K562 (cell line): ENCODE measurements at regions not wholly inside any gene's neighbourhood (a gene's known extent, or its start where the extent isn't known, plus 50 kb on each side); places are given as distances from the start of the nearest gene placed in this dataset.

Experiments used
- ATAC-seq: fragments of 200-7000 bp; cut with Tn5 transposase; 3 replicates; pipeline ENCODE4 v1.9.1; 2020; ENCODE audit warnings: moderate library complexity
- BruUV-seq: library from RNA; stranded (reverse); fragments of 400-500 nt; replicated peaks from 2 replicates; lab custom pipeline; 2021; lab: Mats Ljungman, UMichigan
- CTCF ChIA-PET: fragments of 300-600 bp; formaldehyde crosslinking; extraction: SDS; loops from one replicate; lab custom pipeline; 2021; ENCODE audit warnings: low intra/inter-chr PET ratio; lab: Yijun Ruan, JAX
- POLR2A ChIA-PET: fragments of 300-600, 350-650 bp; sonication (Branson Sonifier 250); formaldehyde crosslinking; extraction: SDS; loops from one replicate; lab custom pipeline; 2021; ENCODE audit warnings: antibody characterized with exemption, inconsistent platforms; lab: Yijun Ruan, JAX
- DNase-seq, 4 experiments: peaks; one replicate each; pipeline versions ENCODE4 v3.0.0 to v3.0.0-alpha.2; 2011 to 2018; ENCODE audit warnings: low spot score in 3 of 4, mixed read lengths in 3 of 4; ENCODE audit errors: extremely low read depth in 1 of 4
- FAIRE-seq: peaks from 2 replicates; lab custom pipeline; 2011; peaks lifted over from hg19 to GRCh38; lab: Jason Lieb, UNC
- H2AFZ ChIP-seq: 2 replicates; pipeline ENCODE4 v1.6.0; 2011; ENCODE audit warnings: low read depth, low read length, control low read depth, inconsistent platforms
- H3K27ac ChIP-seq: fragments of 200-600 bp; 3 replicates; pipeline ENCODE4 v1.8.0; 2011; ENCODE audit warnings: low read depth, mild to moderate bottlenecking, control low read depth, inconsistent platforms, low read length, moderate library complexity, mixed read lengths; ENCODE audit errors: extremely low read depth
- H3K27me3 ChIP-seq, 2 experiments: fragments of 300-600 bp in 1 of 2; 2 replicates in 1 of 2; 3 replicates in 1 of 2; pipeline versions ENCODE4 v1.6.0 to v1.8.0; 2011; ENCODE audit warnings: inconsistent platforms in 2 of 2, low read length in 2 of 2, mild to moderate bottlenecking in 1 of 2, mixed read lengths in 1 of 2, moderate library complexity in 1 of 2; ENCODE audit not compliant: control insufficient read depth in 2 of 2, insufficient read depth in 2 of 2
- H3K36me3 ChIP-seq: fragments of 300-600 bp; 3 replicates; pipeline ENCODE4 v1.8.0; 2011; ENCODE audit warnings: mild to moderate bottlenecking, low read length, inconsistent platforms; ENCODE audit not compliant: control insufficient read depth, insufficient read depth
- H3K4me1 ChIP-seq, 2 experiments: fragments of 200-600 bp in 1 of 2; replicated peaks in 1 of 2; 2 replicates in 1 of 2; 3 replicates in 1 of 2; pipeline versions ENCODE4 v1.5.1 to v1.8.0; 2011; ENCODE audit warnings: inconsistent platforms in 2 of 2, low read length in 2 of 2, mild to moderate bottlenecking in 1 of 2, mixed read lengths in 1 of 2, moderate library complexity in 1 of 2; ENCODE audit not compliant: control insufficient read depth in 2 of 2, insufficient read depth in 2 of 2
- H3K4me2 ChIP-seq: 2 replicates; pipeline ENCODE4 v1.6.1; 2011; ENCODE audit warnings: low read length, control low read depth, inconsistent platforms, mixed read lengths; ENCODE audit not compliant: insufficient read depth
- H3K4me3 ChIP-seq: fragments of 200-600 bp; sonication (generic), shearing (Covaris generic); 2 replicates; pipeline ENCODE4 v1.5.1; 2016; ENCODE audit warnings: control low read depth, inconsistent platforms
- H3K79me2 ChIP-seq: fragments of 200-600 bp; 3 replicates; pipeline ENCODE4 v1.8.0; 2011; ENCODE audit warnings: low read length, inconsistent platforms; ENCODE audit not compliant: control insufficient read depth, insufficient read depth
- H3K9ac ChIP-seq, 2 experiments: 2 replicates each; pipeline versions ENCODE4 v1.6.0 to v1.6.1; 2011; ENCODE audit warnings: low read depth in 2 of 2, low read length in 2 of 2, control low read depth in 1 of 2, inconsistent platforms in 1 of 2, mild to moderate bottlenecking in 1 of 2, mixed read lengths in 1 of 2; ENCODE audit not compliant: insufficient read depth in 1 of 2
- H3K9me1 ChIP-seq: one replicate; pipeline ENCODE4 v1.6.0; 2011; ENCODE audit warnings: inconsistent platforms, mild to moderate bottlenecking, low read length, moderate library complexity; ENCODE audit not compliant: control insufficient read depth, insufficient read depth
- H3K9me3 ChIP-seq: replicated peaks from 2 replicates; pipeline ENCODE4 v1.5.1; 2011; ENCODE audit warnings: low read depth, low read length, inconsistent platforms; ENCODE audit not compliant: control insufficient read depth, insufficient read depth
- H4K20me1 ChIP-seq: replicated peaks from 2 replicates; pipeline ENCODE4 v1.6.1; 2011; ENCODE audit warnings: low read length, inconsistent platforms, mixed read lengths; ENCODE audit not compliant: control insufficient read depth, insufficient read depth
- ATF4 ChIP-seq: fragments of 450-650 bp; formaldehyde crosslinking; IDR thresholded peaks from 2 replicates; pipeline ENCODE4 v1.4.0; 2022; ENCODE audit warnings: mild to moderate bottlenecking, moderate library complexity
- BRF2 ChIP-seq: IDR thresholded peaks from 3 replicates; pipeline ENCODE4 v1.6.1; 2011; ENCODE audit warnings: borderline replicate concordance, mild to moderate bottlenecking; ENCODE audit not compliant: insufficient read length, insufficient read depth
- CTCFL ChIP-seq: IDR thresholded peaks from 2 replicates; pipeline ENCODE4 v1.6.1; 2011; ENCODE audit warnings: borderline replicate concordance, low read depth, mild to moderate bottlenecking, moderate library complexity, low read length; ENCODE audit not compliant: insufficient read depth, poor library complexity, severe bottlenecking
- ELF2 ChIP-seq: fragments of 250-450 bp; sonication (Bioruptor Pico); IDR thresholded peaks from 2 replicates; pipeline ENCODE4 v1.5.0; 2021; ENCODE audit warnings: mild to moderate bottlenecking
- ETV1 ChIP-seq: fragments of 450-650 bp; conservative IDR thresholded peaks from 2 replicates; pipeline ENCODE4 v1.6.1; 2016; ENCODE audit warnings: missing genetic modification characterization, control low read depth, low read depth, missing compliant biosample characterization
- HNRNPUL1 ChIP-seq: fragments of 200-400 bp; formaldehyde crosslinking; IDR thresholded peaks from 2 replicates; pipeline ENCODE4 v1.6.1; 2017; ENCODE audit warnings: low read length
- REST ChIP-seq, 2 experiments: fragments of 450-650 bp; formaldehyde crosslinking in 1 of 2; IDR thresholded peaks; 2 replicates each; pipeline versions ENCODE4 v1.4.0 to v1.6.1; 2014 to 2020; ENCODE audit warnings: mild to moderate bottlenecking in 2 of 2, borderline replicate concordance in 1 of 2, low read depth in 1 of 2
- SMAD1 ChIP-seq: fragments of 150-350 bp; IDR thresholded peaks from 2 replicates; pipeline ENCODE4 v1.6.1; 2014; ENCODE audit warnings: low read length, low read depth; ENCODE audit not compliant: partially characterized antibody
- YY1 ChIP-seq, 3 experiments: IDR thresholded peaks; 2 replicates each; pipeline ENCODE4 v1.6.1; 2011; ENCODE audit warnings: low read length in 2 of 3, mild to moderate bottlenecking in 2 of 3, moderate library complexity in 2 of 3, borderline replicate concordance in 1 of 3, control low read depth in 1 of 3, low read depth in 1 of 3; ENCODE audit not compliant: insufficient read depth in 3 of 3, insufficient replicate concordance in 2 of 3, control insufficient read depth in 1 of 3, insufficient read length in 1 of 3; ENCODE audit errors: extremely low read depth in 1 of 3
- WGBS: fragments of 100-300 bp; shearing (Covaris generic); methylation state at CpG from one replicate; pipeline ENCODE4 v1.1.6; 2016; ENCODE audit warnings: low coverage, mixed read lengths; ENCODE audit not compliant: insufficient coverage; ENCODE audit errors: missing lambda C conversion rate; 5-methylcytosine and 5-hydroxymethylcytosine counted together
- in situ Hi-C: fragments of 300-500 bp; cut with MboI; formaldehyde crosslinking; loops from 4 replicates; pipeline ENCODE4 v1.15.0; 2018; ENCODE audit warnings: inconsistent platforms, mixed read lengths
- intact Hi-C: fragments of 100-400 bp; cut with micrococcal nuclease; formaldehyde crosslinking; loops from 2 replicates; pipeline ENCODE4 v1.14.2; 2022

- POLR2A ChIA-PET: no interaction called here
- FAIRE-seq: no peak
- Histone ChIP-seq H4K20me1 (no peaks in the 10 kb centered on the region), H3K4me2 (no peak overlapping the region), H3K4me3 (no peak overlapping the region), H3K9me3 (no peaks in the 10 kb centered on the region), H3K36me3 (no peaks in the 10 kb centered on the region), H3K9me1 (no peaks in the 10 kb centered on the region), H3K4me1 (no peaks in the 10 kb centered on the region), H3K27me3 (no peaks in the 10 kb centered on the region), H2AFZ (no peak overlapping the region), H3K9ac (no peak overlapping the region), H3K27ac (no peak overlapping the region), H3K79me2 (no peaks in the 10 kb centered on the region)
- DNase-seq: no peak
- in situ Hi-C loops: no loop called here
- intact Hi-C loops: no loop called here
- WGBS: no CpG with 5 or more reads among the region's 1 CpG
- CTCF ChIA-PET: no interaction called here
- BruUV-seq: no TSS peak
- ATAC-seq: no peak
- TF ChIP-seq ETV1 (tag) (no peak), BRF2 (no peak), SMAD1 (no peak), ATF4 (no peak), CTCFL (no peak), REST (IDR thresholded peaks at IDR 0.05; ENCODE audit: borderline replicate concordance) (no peak), REST (CRISPR knock-in tag; IDR thresholded peaks at IDR 0.05; ENCODE audit: low read depth) (no peak), ELF2 (CRISPR knock-in tag) (no peak), HNRNPUL1 (no peak), YY1 (IDR thresholded peaks at IDR 0.05; ENCODE audit: borderline replicate concordance in 1 of 3, control insufficient read depth in 1 of 3, extremely low read depth in 1 of 3, insufficient read depth in 3 of 3, insufficient read length in 1 of 3, insufficient replicate concordance in 2 of 3, low read depth in 1 of 3, low read length in 2 of 3) (no peak)
Measured at GRCh38 chr9:88730780-88731179, 195.8 kb downstream of the NXNL2 start.
